Activated T-cell treated with anti-CD3 and anti-CD28 coated beads for 24 hours (primary cell): ENCODE measurements at regions not wholly inside any gene's neighbourhood (a gene's known extent, or its start where the extent isn't known, plus 50 kb on each side); places are given as distances from the start of the nearest gene placed in this dataset.

ENCODE experiments used
- DNase-seq: peaks from one replicate; pipeline ENCODE4 v3.0.0-alpha.2; 2020; ENCODE audit warnings: low read depth

DNA sequence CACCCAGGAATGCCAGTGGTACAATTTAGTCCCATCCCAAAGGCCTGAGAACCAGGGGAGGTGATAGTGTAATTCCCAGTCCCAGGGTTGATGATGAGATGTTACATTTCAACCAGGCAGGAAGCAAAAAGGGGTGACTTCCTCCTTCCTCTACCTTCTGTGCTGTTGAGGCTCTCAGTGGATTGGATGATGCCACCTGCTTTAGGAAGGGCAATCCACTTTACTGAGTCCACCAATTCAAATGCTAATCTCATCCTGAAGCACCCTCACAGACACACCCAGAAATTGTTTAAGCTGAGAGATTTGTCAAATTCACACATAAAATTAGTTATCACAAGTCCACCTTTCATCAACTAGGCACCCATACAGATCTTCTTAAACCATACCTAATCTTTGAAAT lies 418.5 kb upstream of the GOLIM4 start:
- no peak for DNase-seq

DNA sequence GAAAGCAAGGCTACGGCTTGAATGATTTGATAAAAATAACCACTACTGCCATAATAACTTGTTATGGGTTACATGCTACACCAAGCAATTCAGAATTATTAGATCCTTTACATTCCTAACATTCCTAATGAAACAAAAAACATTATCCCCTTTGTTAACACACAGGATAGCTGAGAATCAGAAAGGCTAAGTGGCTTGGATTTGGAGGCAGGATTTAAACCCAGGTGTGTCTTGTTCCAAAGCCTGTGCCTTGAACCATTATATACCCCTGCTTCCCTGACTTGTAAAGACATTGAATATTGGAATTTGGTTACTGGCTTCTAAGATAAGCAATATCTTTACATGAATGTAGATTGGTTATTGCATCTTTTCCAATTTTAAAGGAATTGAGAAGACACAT lies 417.1 kb upstream of the GOLIM4 start:
- no peak for DNase-seq

- no peak for DNase-seq
These were observed 415.8 kb upstream of the GOLIM4 start for GRCh38 chr3:168511428-168512014.

DNA sequence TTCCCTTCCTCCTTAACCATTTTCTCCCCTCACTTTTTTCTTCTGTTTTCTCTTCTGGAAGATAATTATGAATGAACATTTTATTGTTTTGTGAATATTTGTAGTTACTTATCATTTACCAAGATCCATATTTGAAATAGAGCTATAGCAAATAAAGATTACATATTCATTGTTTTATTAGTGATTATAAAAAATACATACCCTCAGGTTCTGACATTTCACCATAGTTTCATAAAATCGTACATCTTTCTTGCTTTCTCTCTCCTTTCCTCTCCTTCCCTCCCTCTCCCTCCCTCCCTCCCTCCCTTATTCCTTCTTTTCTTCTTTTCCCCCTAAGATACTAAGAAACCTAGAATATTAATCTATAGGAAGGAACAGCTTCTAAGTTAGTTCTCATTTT lies 410.9 kb upstream of the GOLIM4 start:
- no peak for DNase-seq

DNA sequence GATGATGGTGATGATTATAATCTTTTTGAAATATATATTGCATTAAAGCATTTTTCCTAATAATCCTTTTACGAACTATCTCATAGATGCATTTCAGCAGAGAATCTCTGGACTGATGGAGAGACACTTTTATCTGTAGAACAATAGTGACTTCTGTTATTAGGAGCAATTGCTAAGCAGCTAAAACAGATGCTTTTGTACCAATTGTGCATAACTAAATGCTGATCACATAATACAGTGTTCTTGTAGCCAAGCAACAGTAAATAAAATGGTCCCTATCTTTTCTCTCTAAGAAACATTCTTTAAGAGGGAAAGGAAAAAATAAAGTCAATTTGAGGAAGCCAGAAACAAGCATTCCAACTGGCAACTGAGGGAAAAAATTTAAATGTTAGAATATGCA lies 405.8 kb upstream of the GOLIM4 start:
- no peak for DNase-seq

DNA sequence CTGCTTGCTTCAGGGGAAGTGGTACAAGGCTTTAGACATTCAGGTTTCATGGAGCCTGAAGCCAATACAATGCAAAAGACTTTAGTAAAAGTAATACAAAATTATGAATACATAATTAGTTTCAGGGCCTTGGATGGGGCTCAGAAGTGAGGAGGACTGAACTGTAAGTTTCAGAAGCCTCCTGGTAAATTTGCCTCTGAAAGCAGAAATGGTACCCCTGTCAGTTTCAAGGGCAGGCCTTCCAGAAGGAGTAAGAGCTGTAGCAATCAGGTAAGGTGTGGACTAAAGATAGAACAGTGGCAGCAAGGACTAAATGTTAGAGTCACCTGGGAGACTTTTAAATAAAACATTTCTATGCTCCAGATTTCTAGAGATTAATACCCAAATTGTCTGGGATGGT lies 402.5 kb upstream of the GOLIM4 start:
- DNase-seq, result no peak

DNA sequence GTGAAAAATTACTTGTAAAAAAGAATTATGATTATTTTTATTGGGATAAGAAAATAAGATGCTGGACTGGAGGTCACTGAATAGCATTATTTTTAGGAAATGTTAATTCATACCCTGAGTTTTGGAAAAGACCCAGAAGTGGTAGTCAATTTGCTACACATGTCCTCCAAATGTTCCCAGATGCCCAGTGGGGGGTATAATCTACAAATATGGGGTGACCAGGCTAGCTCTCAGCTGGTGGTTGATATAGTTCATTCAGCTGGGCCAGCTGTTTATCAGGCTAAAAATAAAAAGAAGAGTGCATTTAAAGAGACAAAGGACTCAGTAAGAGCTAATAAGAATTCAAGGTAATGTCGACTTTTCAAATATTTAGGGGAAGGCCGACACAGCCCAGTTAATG lies 402.0 kb upstream of the GOLIM4 start:
- no peak for DNase-seq

GRCh38 chr3:168497183-168497582 lies 401.5 kb upstream of the GOLIM4 start:
- no peak for DNase-seq

DNA sequence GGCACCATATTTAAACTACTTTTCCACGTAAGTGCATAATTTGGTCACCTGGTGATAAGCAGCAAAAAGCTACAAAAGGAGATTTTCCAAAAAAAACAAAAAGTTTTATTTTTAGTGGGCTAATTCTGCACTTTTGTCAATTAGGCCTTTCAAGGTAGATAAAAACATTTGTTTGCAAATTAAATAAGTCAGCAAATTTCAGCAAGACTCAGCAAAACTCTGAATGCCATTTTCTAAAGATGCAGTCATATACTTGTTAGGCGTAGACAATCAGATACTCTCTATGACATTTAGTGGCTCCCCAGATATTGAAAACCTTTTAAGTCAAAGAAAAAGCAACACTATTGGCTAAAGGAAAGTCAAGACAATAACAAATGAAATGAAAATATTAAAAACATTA lies 400.2 kb upstream of the GOLIM4 start:
- no peak for DNase-seq

DNA sequence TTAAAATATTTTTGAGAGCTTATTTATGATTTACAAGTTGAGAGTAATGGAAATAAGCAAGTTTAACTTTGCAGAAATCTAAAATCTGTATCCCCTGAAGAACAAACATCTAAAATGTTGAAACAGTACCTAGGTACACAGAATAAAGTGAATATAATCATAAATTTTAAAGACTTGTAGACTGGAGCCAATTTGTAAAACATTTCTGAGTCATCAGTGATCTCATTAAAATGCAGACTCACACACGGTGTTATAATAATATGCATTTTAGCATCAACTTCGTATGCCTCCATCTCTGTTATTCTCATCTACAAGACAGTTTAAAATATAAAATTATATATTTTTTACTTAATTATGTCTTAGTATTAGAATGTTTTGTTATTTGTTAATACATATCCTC lies 399.5 kb upstream of the GOLIM4 start:
- DNase-seq, result no peak

DNA sequence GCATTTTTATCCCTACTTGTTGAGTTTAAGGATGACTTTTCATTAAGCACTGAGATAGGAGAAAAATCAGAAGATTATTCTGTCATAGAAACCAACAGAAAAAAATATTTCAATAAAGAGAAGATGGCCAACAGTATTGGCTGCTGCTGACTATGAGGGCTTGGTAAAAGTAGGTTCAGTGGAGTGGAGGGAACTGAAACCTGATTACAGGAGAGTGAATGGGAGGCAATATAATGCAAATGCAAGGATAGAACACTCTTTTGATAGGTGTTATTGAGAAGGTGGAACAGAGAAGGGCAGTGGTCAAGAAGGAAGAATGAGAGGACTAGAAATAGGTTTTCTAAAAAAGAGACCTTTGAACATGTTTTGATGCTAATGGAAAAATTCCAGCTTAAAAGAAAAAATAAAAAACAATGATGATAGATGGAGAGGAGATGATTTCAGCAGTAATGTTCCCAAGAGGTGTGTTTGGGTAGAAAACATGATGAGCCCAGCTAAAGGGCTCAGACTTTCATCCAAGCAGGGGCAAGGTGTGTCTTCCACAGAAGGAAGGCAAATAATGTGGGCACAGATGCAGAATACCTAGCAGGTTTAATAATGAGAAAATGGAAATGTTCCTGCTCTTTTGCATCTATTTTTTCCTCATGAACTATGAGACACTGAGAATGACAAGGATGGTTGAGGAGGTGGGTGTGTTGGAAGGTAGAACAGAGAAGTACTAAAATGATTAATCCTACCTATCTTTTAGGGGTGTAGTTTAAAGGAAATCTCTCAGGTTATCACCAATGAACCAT lies 397.9 kb upstream of the GOLIM4 start:
- no peak for DNase-seq

DNA sequence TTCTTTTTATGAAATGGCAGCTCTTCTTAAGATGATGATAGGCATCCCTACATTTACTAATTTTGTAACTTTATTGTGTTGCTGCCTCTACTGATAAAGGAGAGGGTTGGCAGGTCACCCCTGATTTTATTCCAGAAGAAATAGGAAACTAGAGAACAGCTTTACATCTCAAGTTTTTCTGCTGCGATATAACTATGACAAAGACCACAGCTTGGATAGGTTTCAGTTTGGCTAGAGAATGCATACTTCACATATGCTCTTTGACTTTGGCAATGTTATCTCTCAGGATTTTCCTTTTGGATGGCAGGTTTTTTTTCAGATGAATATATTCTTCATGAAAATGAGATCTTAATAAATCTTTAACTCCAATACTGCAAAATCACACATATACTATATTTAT lies 395.3 kb upstream of the GOLIM4 start:
- no peak for DNase-seq

DNA sequence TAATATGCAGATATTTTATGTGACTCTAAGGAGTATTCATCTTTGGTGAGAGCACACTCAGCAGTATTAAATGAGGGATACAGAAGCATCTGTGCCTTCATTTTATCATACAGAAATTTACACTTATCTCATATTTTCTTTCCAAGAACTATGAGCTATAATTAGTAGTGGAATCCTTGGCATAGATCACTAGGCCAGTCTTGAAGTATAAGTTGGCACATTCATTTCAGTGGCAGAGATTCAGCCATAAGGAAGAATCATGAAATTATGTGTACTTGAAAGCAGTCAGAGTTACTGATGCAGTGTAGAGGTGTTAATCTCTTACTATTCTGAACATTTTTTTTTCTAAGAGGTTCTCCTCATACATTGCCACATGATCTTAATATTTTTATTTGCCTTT lies 393.6 kb upstream of the GOLIM4 start:
- no peak for DNase-seq

DNA sequence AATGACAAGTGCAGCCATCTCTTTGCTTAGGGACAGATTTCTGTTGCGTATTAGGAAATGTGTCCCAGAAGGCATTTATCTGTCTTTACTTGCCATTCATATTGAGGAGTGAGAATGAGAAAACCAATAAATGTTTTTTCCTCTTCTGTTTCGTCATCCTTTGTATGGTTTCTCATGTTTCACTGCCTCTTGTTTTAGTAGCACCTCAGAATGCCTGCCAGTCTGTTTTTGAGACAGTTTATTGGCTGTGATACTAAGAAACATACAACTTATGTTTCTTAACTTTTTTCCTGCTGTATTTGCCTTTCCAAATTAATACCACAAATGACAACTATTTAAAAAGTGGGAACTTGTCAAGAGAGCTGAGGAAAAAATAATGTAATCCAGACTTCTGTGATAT lies 390.2 kb upstream of the GOLIM4 start:
- DNase-seq, result no peak

GRCh38 chr3:168476360-168476980 lies 380.7 kb upstream of the GOLIM4 start:
- no peak for DNase-seq

DNA sequence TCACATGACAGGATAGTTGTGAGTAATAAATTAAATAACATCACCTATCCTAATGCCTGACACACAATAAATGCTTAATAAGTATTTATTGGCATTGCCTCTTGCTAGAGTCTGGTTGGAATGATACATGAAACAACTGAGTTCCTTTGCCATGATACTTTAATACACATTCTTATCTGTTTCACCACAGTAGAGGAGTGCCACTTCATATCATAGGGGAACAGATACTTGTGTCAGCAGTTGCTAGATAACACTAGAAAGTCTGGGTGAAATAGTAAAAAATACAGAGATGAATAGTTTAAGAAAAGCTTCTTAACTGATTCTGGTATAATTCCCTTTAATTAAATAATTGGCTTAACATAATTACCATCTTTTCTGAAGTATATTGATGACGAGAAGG lies 380.0 kb upstream of the GOLIM4 start:
- DNase-seq, result no peak

GRCh38 chr3:168473334-168473890 lies 377.7 kb upstream of the GOLIM4 start:
- no peak for DNase-seq

DNA sequence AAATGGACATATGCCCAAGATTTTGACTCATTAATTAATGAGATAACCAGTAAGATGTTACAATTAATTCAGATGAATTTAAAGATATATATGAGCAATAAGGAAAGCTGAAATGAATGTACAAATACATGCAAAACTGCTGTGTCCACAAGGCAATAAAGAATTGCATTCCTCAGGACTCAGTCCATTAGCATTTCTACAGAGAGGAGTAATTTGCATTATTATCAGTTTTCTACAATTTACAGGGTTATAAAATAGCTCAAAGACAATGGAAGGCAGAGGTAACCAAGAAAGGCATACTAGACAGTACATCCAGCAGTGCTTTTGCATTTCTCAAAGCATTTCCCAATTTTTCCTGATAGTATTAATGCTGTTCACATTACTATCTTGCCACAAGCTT lies 377.1 kb upstream of the GOLIM4 start:
- no peak for DNase-seq

DNA sequence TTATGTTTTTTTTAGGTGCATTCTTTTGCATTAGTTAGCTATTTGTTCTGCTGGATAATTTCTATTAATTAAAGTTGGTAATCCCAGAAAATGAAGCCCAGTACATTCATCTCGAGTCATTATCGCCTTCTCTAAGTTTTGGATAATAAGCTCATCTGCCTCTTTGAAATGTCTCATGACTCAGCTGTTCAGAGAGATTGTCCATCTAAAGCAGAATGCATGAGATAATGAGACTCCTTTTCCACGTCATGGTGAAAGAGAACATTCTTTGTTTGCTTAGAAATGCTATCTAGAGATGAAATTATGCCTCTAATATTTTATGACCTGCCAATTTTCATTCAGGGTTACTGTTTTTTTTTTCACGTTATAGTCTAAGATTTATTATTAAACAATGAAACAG lies 374.7 kb upstream of the GOLIM4 start:
- no peak for DNase-seq

DNA sequence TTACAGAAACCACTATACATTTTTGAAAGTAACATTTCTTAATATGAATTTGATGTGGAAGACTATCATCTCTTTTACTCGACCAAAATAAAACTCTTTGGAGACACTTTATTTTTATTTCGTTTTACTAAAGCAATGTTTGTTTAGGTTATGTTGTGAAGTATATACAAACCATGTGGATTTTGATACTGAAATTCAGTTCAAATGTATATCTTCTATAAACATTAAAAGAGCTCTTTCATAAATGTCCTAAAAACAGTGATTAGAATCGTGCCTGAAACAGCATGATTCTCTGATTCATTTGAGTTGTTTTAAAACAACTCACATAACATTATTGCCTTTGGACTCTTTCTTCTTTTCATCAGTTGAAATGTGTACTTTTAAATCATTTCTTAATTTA lies 373.7 kb upstream of the GOLIM4 start:
- no peak for DNase-seq

GRCh38 chr3:168467115-168467714 lies 371.5 kb upstream of the GOLIM4 start:
- no peak for DNase-seq

DNA sequence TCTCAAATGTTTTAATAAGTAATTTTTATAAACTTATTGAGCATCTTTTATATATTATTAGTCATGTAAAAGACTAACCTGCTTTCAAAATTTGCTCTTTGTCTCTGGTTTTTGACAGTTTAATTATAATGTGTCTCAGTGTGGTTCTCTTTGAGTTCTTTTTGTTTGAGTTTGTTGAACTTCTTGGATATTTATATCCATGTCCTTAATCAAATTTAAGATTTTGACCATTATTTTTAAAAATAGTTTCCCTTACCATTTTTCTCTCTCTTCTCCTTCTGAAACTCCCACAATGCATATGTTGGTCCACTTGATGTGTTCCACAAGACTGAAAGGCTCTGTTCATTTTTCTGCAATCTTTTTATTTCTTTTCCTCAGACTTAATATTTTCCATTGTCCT lies 366.1 kb upstream of the GOLIM4 start:
- DNase-seq, result no peak

GRCh38 chr3:168459226-168459784 lies 363.6 kb upstream of the GOLIM4 start:
- no peak for DNase-seq
